Left ventricle myocardium inferior (tissue), 1 donor: ENCODE measurements at regions not wholly inside any gene's neighbourhood (a gene's known extent, or its start where the extent isn't known, plus 50 kb on each side); places are given as distances from the start of the nearest gene placed in this dataset.
A peak's percentile ranks its signal among the peaks of the same experiment; 100 is the strongest.
"Not testable (repeated sequence)": the region's sequence is repeated elsewhere in the genome, so short reads cannot be mapped to it uniquely, and the experiment has no call there.

ENCODE experiments used
- DNase-seq: peaks from one replicate; pipeline ENCODE4 v3.0.0-alpha.2; 2020
- H3K27ac ChIP-seq: fragments of 200-600 bp; replicated peaks from 2 replicates; pipeline ENCODE4 v1.8.0; 2021
- H3K27me3 ChIP-seq: fragments of 200-600 bp; 2 replicates; pipeline ENCODE4 v1.8.0; 2021; ENCODE audit warnings: low read depth
- H3K36me3 ChIP-seq: fragments of 200-600 bp; 2 replicates; pipeline ENCODE4 v1.8.0; 2021
- H3K4me1 ChIP-seq: fragments of 200-600 bp; 2 replicates; pipeline ENCODE4 v1.8.0; 2021
- H3K4me3 ChIP-seq: fragments of 200-600 bp; 2 replicates; pipeline ENCODE4 v1.8.0; 2021; ENCODE audit warnings: mild to moderate bottlenecking, moderate library complexity
- H3K9me3 ChIP-seq: fragments of 200-600 bp; replicated peaks from 2 replicates; pipeline ENCODE4 v1.8.0; 2021
- intact Hi-C: fragments of 100-400 bp; cut with micrococcal nuclease; formaldehyde crosslinking; loops from one replicate; pipeline ENCODE4 v1.11.0; 2022
- TF ChIP-seq, protein P1 (sequence below): fragments of 200-600 bp; IDR thresholded peaks from 2 replicates; pipeline ENCODE4 v1.8.0; 2021; ENCODE audit warnings: antibody characterized with exemption, mild to moderate bottlenecking, borderline replicate concordance
- donor health status: DM: no; HTN: yes; CAD: no; lungs with severe emphysema.

DNA sequence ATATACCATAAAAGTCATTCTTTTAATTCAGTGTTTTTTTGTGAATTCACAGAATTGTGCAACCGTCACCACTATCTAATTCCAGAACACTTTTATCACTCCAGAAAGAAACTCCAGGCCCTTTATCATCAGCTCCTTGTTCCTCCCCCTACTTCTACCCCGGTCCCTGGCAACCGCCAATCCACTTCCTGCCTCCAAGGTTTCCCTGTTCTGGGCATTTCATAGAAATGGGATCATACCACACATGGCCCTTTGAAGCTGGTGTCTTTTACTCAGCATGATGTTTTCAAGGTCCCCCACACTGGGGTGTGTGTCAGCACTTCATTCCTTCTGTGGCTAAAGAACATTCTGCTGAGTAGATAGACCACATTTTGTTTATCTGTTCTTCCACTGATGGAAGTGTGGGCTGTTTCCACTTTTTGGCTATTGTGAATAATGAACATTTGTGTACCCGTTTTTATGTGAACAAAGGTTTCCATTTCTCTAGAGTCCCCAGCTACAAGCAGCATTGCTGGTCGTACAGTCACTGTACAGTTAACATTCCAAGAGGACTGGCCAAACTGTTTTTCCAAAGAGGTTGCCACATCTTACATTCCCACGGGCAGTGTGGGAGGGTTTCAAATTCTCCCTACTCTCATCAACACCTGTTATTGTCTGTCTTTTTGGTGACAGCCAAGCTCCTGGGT is 75.8 kb upstream of the ZNF469 start:
- Histone ChIP-seq H3K27me3 (peaks cover 71% of the 10 kb centered on the region), H3K27ac (no peak overlapping the region), H3K4me3 (no peak overlapping the region), H3K9me3 (peaks cover 21% of the 10 kb centered on the region), H3K4me1 (no peaks in the 10 kb centered on the region), H3K36me3 (no peaks in the 10 kb centered on the region)
- DNase-seq: peak; percentile 7
- intact Hi-C loops: no loop called here
- TF ChIP-seq, protein P1, sequence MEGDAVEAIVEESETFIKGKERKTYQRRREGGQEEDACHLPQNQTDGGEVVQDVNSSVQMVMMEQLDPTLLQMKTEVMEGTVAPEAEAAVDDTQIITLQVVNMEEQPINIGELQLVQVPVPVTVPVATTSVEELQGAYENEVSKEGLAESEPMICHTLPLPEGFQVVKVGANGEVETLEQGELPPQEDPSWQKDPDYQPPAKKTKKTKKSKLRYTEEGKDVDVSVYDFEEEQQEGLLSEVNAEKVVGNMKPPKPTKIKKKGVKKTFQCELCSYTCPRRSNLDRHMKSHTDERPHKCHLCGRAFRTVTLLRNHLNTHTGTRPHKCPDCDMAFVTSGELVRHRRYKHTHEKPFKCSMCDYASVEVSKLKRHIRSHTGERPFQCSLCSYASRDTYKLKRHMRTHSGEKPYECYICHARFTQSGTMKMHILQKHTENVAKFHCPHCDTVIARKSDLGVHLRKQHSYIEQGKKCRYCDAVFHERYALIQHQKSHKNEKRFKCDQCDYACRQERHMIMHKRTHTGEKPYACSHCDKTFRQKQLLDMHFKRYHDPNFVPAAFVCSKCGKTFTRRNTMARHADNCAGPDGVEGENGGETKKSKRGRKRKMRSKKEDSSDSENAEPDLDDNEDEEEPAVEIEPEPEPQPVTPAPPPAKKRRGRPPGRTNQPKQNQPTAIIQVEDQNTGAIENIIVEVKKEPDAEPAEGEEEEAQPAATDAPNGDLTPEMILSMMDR: no peak

DNA sequence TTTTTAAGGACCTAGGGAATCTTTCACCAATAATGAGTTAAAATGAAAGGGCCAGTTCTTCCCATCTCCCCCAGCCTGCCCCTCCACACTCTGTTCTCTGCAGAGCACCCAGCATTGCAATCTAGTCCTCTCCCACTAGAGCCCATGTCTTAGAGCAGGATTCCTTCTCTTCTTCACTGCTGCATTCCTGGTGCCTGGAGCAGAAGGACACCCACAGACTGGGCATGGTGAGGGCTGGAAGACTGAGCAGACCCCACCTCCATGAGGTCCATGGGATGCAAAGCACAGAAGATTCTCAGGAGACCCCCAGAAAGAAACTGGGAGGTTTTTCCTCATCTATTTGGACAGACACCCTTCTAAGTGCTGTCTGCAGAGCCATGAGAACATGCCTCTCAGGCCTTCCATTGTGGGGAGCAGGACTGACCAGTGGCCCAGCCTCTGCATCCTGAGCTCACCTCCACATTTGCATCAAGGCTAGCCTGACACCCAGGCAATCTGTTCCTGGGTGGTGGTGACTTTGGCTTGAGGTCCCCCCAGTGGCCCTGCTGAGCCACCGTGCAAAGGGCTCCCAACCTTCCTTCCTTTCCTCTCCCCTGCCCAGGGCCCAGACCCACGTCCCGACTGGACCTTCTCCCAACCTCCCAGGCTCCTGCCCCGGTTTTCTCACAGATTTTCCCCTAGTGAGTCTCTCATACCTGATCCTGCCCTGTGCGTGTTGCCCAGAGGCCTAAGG is 74.2 kb upstream of the ZNF469 start:
- H3K27me3 ChIP-seq: peaks cover 58% of the 10 kb centered on the region
- intact Hi-C loops: no loop called here
- H3K9me3 ChIP-seq: peaks cover 10% of the 10 kb centered on the region
- DNase-seq: peak; percentile 6
- no peak overlapping the region for H3K4me3 ChIP-seq
- no peak overlapping the region for H3K27ac ChIP-seq
- TF ChIP-seq, protein P1: no peak
- H3K4me1 ChIP-seq: no peaks in the 10 kb centered on the region
- H3K36me3 ChIP-seq: no peaks in the 10 kb centered on the region

DNA sequence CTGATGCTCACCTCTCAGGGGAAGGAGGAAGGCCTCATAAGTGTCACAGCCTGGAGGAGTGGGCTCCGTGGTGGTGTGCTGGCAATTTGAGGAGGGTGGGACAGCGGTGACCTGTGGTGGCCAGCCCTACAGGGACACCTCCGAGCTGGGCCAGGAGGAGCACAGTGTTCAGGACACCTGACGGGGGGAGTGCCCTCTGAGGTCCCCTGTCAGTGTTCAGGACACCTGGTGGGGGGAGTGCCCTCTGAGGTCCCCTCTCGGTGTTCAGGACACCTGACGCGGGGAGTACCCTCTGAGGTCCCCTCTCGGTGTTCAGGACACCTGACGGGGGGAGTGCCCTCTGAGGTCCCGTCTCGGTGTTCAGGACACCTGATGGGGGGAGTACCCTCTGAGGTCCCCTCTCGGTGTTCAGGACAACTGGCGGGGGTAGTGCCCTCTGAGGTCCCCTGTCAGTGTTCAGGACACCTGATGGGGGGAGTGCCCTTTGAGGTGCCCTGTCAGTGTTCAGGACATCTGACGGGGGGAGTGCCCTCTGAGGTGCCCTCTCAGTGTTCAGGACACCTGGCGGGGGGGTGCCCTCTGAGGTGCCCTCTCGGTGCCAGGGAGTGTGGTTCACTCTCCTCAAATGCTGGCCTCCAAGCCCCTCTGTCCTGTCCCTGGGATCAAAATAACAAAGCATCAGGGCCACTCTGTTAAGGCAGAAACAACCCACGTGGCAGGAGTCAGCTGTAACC is 73.4 kb upstream of the ZNF469 start:
- TF ChIP-seq, protein P1: no peak
- peaks cover 10% of the 10 kb centered on the region for H3K9me3 ChIP-seq
- no peak overlapping the region for H3K27ac ChIP-seq
- H3K36me3 ChIP-seq: no peaks in the 10 kb centered on the region
- H3K4me3 ChIP-seq: no peak overlapping the region
- peak; percentile 5 for DNase-seq
- no peaks in the 10 kb centered on the region for H3K4me1 ChIP-seq
- H3K27me3 ChIP-seq: peaks cover 50% of the 10 kb centered on the region
- intact Hi-C loops: no loop called here

DNA sequence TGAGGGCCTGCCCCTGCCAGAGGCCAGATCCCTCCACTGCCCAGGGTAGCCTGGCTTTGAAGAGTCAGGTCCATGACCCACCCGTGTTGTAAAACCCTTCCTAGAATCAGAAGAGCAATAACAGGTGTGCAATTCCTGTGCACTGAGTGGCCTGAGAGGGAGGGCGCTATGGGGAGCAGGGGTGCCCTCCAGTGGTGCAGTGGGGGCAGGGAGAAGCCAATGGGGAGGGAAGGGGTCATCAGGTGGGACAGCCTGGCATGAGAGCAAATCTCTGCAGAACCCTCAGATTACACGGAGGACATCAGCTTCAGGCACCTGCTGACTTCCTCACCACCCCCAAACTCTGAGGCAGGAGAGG is 72.9 kb upstream of the ZNF469 start:
- intact Hi-C loops: no loop called here
- TF ChIP-seq, protein P1: peak; percentile 25
- Histone ChIP-seq H3K9me3 (peaks cover 10% of the 10 kb centered on the region), H3K36me3 (no peaks in the 10 kb centered on the region), H3K4me1 (no peaks in the 10 kb centered on the region), H3K27me3 (peaks cover 45% of the 10 kb centered on the region), H3K4me3 (no peak overlapping the region), H3K27ac (no peak overlapping the region)
- DNase-seq: peak; percentile 4

DNA sequence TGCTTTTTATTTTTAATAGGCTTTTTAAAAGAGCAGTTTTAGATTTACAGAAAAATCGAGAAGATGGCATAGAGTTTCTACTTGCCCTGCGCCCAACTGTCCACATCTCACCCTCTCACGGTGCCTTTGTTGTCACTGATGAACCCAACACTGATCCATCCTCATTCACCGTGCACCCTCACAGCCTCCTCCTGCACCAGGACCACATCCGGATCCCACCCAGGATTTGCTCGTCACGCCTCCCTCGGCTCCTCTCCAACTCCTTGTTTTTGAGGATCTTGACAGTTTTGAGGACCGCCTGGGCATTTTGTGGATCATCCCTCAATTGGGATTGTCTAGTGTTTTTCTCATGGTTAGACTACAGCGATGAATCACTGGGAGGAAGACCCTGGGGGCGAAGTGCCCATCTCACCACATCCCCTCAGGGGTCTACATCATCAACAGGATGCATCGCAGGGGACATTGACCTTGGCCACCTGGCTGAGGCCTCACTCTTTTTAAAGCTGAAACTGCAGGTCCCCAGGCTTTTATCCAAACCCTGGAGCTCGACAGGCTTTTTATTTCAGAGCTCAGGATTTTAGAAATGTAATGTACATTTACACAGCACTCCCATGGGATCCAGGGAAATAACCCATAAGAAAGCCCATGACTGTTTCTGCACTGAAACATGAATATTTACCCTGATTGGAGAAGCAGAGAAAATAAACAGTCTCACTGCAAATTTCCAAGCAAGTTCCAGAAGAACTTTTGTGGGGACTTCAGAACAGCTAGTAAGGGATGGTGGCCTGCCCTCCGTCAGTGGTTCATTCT is 71.8 kb upstream of the ZNF469 start:
- H3K36me3 ChIP-seq: no peaks in the 10 kb centered on the region
- no peak for DNase-seq
- intact Hi-C loops: no loop called here
- peaks cover 6% of the 10 kb centered on the region for H3K4me1 ChIP-seq
- TF ChIP-seq, protein P1: no peak
- H3K27ac ChIP-seq: no peak overlapping the region
- no peak overlapping the region for H3K4me3 ChIP-seq
- H3K27me3 ChIP-seq: peaks cover 41% of the 10 kb centered on the region
- peaks cover 10% of the 10 kb centered on the region for H3K9me3 ChIP-seq

DNA sequence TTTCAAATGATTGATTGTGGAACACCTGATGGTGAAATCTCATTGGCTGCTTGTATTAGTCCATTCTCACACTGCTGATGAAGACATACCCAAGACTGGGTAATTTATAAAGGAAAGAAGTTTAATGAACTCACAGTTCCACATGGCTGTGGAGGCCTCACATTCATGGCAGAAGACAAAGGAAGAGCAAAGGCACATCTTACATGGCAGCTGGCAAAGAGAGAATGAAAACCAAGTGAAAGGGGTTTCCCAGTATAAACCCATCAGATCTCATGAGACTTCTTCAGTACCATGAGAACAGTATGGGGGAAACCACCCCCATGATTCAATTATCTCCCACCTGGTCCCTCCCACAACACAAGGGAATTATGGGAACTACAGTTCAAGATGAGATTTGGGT is 70.9 kb upstream of the ZNF469 start:
- H3K4me3 ChIP-seq, H3K27ac ChIP-seq, H3K4me1 ChIP-seq, DNase-seq, intact Hi-C loops, H3K36me3 ChIP-seq: not testable (repeated sequence)
- Histone ChIP-seq H3K27me3 (peaks cover 41% of the 10 kb centered on the region), H3K9me3 (peaks cover 10% of the 10 kb centered on the region)
